Activated naive CD8-positive, alpha-beta T cell treated with anti-CD3 and anti-CD28 coated beads for 36 hours (primary cell): ENCODE measurements at regions not wholly inside any gene's neighbourhood (a gene's known extent, or its start where the extent isn't known, plus 50 kb on each side); places are given as distances from the start of the nearest gene placed in this dataset.

Experiments
- DNase-seq: peaks from one replicate; pipeline ENCODE4 v3.0.0; 2021
- H3K27ac Mint-ChIP-seq: one replicate; pipeline ENCODE4 v1.8.0; 2022; ENCODE audit warnings: mild to moderate bottlenecking, moderate library complexity, mixed read lengths
- H3K27me3 Mint-ChIP-seq: one replicate; pipeline ENCODE4 v1.8.0; 2022; ENCODE audit warnings: mild to moderate bottlenecking, mixed read lengths
- H3K36me3 Mint-ChIP-seq: one replicate; pipeline ENCODE4 v1.8.0; 2021; ENCODE audit warnings: mild to moderate bottlenecking, mixed read lengths
- H3K4me1 Mint-ChIP-seq: one replicate; pipeline ENCODE4 v1.8.0; 2021; ENCODE audit warnings: mixed read lengths
- H3K4me3 Mint-ChIP-seq: one replicate; pipeline ENCODE4 v1.8.0; 2022; ENCODE audit warnings: mild to moderate bottlenecking, moderate library complexity, mixed read lengths
- H3K9me3 Mint-ChIP-seq: one replicate; pipeline ENCODE4 v1.8.0; 2022; ENCODE audit warnings: mixed read lengths

- peaks cover 19% of the 10 kb centered on the region for H3K27me3 Mint-ChIP-seq
- peaks cover 8% of the 10 kb centered on the region for H3K4me1 Mint-ChIP-seq
- no peaks in the 10 kb centered on the region for H3K9me3 Mint-ChIP-seq
- no peak overlapping the region for H3K27ac Mint-ChIP-seq
- no peak for DNase-seq
- no peaks in the 10 kb centered on the region for H3K36me3 Mint-ChIP-seq
- H3K4me3 Mint-ChIP-seq: no peak overlapping the region
These were observed 50.4 kb upstream of the KDR start for GRCh38 chr4:55175779-55176231.

- H3K9me3 Mint-ChIP-seq: no peaks in the 10 kb centered on the region
- H3K4me1 Mint-ChIP-seq: peaks cover 15% of the 10 kb centered on the region
- no peak for DNase-seq
- no peak overlapping the region for H3K27ac Mint-ChIP-seq
- H3K4me3 Mint-ChIP-seq: no peak overlapping the region
- H3K27me3 Mint-ChIP-seq: peaks cover 19% of the 10 kb centered on the region
- no peaks in the 10 kb centered on the region for H3K36me3 Mint-ChIP-seq
These were observed 51.1 kb upstream of the KDR start for GRCh38 chr4:55176497-55176896.

- DNase-seq: no peak
- H3K36me3 Mint-ChIP-seq: no peaks in the 10 kb centered on the region
- no peak overlapping the region for H3K27ac Mint-ChIP-seq
- H3K27me3 Mint-ChIP-seq: peaks cover 19% of the 10 kb centered on the region
- H3K9me3 Mint-ChIP-seq: no peaks in the 10 kb centered on the region
- H3K4me3 Mint-ChIP-seq: no peak overlapping the region
- H3K4me1 Mint-ChIP-seq: peaks cover 21% of the 10 kb centered on the region
These were observed 52.1 kb upstream of the KDR start for GRCh38 chr4:55177461-55177860.

DNA sequence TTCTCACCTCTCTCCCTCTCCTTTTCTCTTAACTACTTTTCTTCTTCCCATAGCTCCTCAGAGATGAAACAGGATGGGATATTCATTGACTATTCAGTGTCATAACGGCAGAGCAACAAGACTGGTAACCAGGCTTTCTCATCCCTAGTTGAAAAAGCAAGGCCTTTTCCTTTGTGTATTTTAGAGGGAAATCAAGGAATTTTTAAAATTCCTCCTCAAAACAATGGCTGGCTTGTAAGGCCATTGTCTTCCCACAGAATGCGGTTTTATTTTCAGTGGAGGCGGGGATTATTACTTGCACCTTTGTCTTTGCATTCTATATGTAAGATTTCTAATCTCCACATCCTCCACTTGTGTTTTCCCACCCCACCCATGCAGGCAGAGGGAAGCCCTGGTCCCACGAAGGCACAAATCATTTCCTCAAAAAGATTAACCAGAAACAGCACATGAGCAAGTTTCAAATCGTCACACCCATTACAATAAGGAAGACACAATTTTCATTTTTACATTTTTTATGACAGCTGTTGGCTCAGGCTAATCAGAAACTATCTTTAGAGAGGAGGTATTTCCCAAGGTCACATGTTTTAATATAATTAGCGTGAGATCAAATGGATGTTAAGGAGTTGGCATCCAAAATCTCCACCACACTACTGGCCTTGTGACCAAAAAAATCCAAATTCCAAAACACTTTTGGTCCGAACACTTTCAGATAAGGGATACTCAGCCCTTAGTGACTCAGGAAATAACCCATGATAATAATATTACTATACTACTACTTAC, 53.0 kb upstream of the KDR start:
- no peak for DNase-seq
- Mint-ChIP-seq H3K9me3 (no peaks in the 10 kb centered on the region), H3K27ac (no peak overlapping the region), H3K36me3 (no peaks in the 10 kb centered on the region), H3K4me3 (no peak overlapping the region), H3K27me3 (peaks cover 18% of the 10 kb centered on the region), H3K4me1 (peaks cover 21% of the 10 kb centered on the region)

GRCh38 chr4:55181010-55182005, 55.9 kb upstream of the KDR start:
- Mint-ChIP-seq H3K36me3 (no peaks in the 10 kb centered on the region), H3K9me3 (no peaks in the 10 kb centered on the region), H3K4me1 (peaks cover 20% of the 10 kb centered on the region), H3K4me3 (no peak overlapping the region), H3K27ac (peak overlapping the region; percentile 28), H3K27me3 (peaks cover 32% of the 10 kb centered on the region)
- no peak for DNase-seq

GRCh38 chr4:55183926-55184599, 58.7 kb upstream of the KDR start:
- peaks cover 20% of the 10 kb centered on the region for H3K4me1 Mint-ChIP-seq
- H3K4me3 Mint-ChIP-seq: no peak overlapping the region
- H3K36me3 Mint-ChIP-seq: no peaks in the 10 kb centered on the region
- no peak for DNase-seq
- H3K9me3 Mint-ChIP-seq: no peaks in the 10 kb centered on the region
- H3K27ac Mint-ChIP-seq: no peak overlapping the region
- H3K27me3 Mint-ChIP-seq: peaks cover 43% of the 10 kb centered on the region

GRCh38 chr4:55184600-55185523, 59.5 kb upstream of the KDR start:
- Mint-ChIP-seq H3K27ac (no peak overlapping the region), H3K4me1 (peaks cover 20% of the 10 kb centered on the region), H3K36me3 (no peaks in the 10 kb centered on the region), H3K9me3 (no peaks in the 10 kb centered on the region), H3K27me3 (peaks cover 47% of the 10 kb centered on the region), H3K4me3 (no peak overlapping the region)
- DNase-seq: peak; percentile 4

GRCh38 chr4:55186123-55186522, 60.7 kb upstream of the KDR start:
- peaks cover 2% of the 10 kb centered on the region for H3K9me3 Mint-ChIP-seq
- no peaks in the 10 kb centered on the region for H3K36me3 Mint-ChIP-seq
- peaks cover 51% of the 10 kb centered on the region for H3K27me3 Mint-ChIP-seq
- no peak overlapping the region for H3K4me3 Mint-ChIP-seq
- DNase-seq: no peak
- no peak overlapping the region for H3K27ac Mint-ChIP-seq
- H3K4me1 Mint-ChIP-seq: peaks cover 18% of the 10 kb centered on the region

- H3K9me3 Mint-ChIP-seq: peaks cover 2% of the 10 kb centered on the region
- H3K27ac Mint-ChIP-seq: no peak overlapping the region
- H3K4me3 Mint-ChIP-seq: no peak overlapping the region
- H3K36me3 Mint-ChIP-seq: no peaks in the 10 kb centered on the region
- peaks cover 56% of the 10 kb centered on the region for H3K27me3 Mint-ChIP-seq
- no peak for DNase-seq
- peaks cover 12% of the 10 kb centered on the region for H3K4me1 Mint-ChIP-seq
These were observed 61.3 kb upstream of the KDR start for GRCh38 chr4:55186700-55187099.

GRCh38 chr4:55214172-55214571, 88.8 kb upstream of the KDR start:
- peaks cover 3% of the 10 kb centered on the region for H3K9me3 Mint-ChIP-seq
- no peak overlapping the region for H3K27ac Mint-ChIP-seq
- DNase-seq: no peak
- H3K36me3 Mint-ChIP-seq: no peaks in the 10 kb centered on the region
- no peaks in the 10 kb centered on the region for H3K4me1 Mint-ChIP-seq
- H3K4me3 Mint-ChIP-seq: no peak overlapping the region
- peaks cover 27% of the 10 kb centered on the region for H3K27me3 Mint-ChIP-seq

- Mint-ChIP-seq H3K9me3 (peaks cover 3% of the 10 kb centered on the region), H3K27ac (no peak overlapping the region), H3K4me1 (no peaks in the 10 kb centered on the region), H3K27me3 (peaks cover 19% of the 10 kb centered on the region), H3K36me3 (no peaks in the 10 kb centered on the region), H3K4me3 (no peak overlapping the region)
- DNase-seq: no peak
These were observed 89.7 kb upstream of the KDR start for GRCh38 chr4:55215087-55215486.

DNA sequence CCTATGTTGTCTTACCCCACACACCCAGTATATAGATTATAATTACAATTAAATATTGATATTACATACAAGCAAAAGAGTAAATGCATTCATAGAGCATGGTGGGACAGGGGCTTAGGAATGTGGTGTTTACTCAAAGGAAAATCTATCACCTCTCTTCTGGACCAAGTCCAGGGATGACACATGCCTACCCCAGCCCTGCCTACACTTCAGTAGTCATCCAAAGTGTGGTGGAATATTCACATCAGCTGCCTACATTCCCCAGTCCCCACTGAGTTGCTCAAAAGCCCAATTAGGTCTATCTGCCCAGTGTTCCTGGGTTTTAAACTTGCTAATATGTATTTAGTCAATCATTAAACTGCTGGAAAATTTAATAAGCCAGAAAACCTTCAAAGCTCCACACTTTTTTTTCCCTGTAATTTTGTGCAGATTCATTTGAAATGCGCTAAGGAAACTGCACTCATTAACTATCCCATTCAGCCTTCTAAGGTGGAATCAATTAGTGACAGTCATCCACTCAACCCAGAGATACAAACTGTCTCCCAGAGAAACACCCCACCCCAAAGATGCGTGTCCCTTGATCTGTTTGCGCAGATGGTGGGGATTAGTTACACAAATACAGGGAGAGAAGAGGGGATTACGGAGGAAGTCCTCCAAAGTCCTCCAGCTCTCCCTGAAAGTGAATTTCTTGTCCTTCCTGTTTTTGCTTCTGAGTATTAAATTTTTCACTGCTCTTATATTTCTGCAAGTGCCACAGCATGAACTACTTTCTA, 91.7 kb upstream of the KDR start:
- DNase-seq: no peak
- Mint-ChIP-seq H3K36me3 (no peaks in the 10 kb centered on the region), H3K9me3 (no peaks in the 10 kb centered on the region), H3K4me1 (no peaks in the 10 kb centered on the region), H3K4me3 (no peak overlapping the region), H3K27me3 (peaks cover 19% of the 10 kb centered on the region), H3K27ac (no peak overlapping the region)

DNA sequence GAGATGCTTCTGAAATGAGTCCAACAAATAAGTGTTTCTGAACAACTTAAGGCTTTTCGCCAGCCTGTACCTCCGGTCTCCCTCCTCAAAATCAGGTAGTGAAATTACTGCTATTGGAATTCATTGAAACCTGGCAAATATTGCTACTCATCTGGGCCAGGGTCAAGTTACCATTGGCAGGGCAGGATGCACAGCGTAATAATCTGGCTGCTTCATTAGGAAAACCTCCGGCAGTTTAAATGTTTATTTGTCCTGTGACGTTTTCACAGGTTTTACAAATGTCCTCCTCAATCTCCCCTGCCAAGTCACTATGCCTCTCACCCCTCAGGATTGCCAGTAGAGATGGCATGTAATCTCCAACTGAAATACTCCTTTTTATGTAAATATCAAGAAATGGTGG, 92.6 kb upstream of the KDR start:
- Mint-ChIP-seq H3K36me3 (no peaks in the 10 kb centered on the region), H3K4me1 (no peaks in the 10 kb centered on the region), H3K27ac (no peak overlapping the region), H3K4me3 (no peak overlapping the region), H3K27me3 (peaks cover 22% of the 10 kb centered on the region), H3K9me3 (no peaks in the 10 kb centered on the region)
- DNase-seq: no peak
